ENCODE measurements at regions not wholly inside any gene's neighbourhood (a gene's known extent, or its start where the extent isn't known, plus 50 kb on each side); places are given as distances from the start of the nearest gene placed in this dataset.

DNA sequence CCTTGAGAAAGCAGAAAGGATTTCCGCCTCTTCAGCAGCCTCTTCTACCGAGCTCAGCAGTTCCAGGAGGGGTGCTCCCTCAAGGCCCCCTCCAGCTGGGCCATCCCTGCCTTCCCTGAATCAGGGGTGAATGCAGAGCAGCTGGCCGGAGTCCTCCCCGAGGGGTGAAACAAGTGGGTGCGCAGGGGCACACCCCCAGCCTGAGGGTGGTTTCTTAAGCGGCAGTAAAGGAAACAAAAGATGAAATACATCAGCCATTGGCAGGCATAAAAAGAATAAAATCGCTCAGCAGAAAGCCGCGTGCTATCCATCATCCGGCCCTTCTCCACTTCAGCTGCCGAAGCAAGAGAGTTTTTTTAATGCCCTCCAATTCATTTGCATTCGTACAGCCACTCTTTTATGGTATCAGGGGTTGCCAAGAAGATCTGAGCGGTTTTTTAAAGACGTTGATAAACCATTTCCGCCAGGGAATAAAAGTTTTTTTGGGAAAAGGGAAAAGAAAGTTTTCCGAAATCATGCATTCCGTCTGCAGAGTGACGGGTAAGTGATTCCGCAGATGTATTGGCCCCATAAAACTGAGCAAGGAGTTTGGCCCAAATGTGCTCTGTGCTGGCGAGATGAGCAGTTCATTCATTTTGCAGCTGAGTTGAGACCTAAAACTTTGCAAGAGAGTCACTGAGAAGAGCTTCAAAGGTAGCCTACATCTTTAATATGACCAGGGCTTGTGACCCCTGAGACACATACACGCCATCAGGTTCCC, 73.7 kb upstream of the ZC3H12A start:
- TF ChIP-seq ZNF274 (IDR thresholded peaks at IDR 0.05; ENCODE audit: low read depth, low read length), result no peak
- TF ChIP-seq SUZ12 (IDR thresholded peaks at IDR 0.05; ENCODE audit: extremely low read depth, insufficient read depth, insufficient read length), result no peak
